ENCODE measurements at regions not wholly inside any gene's neighbourhood (a gene's known extent, or its start where the extent isn't known, plus 50 kb on each side); places are given as distances from the start of the nearest gene placed in this dataset.

DNA sequence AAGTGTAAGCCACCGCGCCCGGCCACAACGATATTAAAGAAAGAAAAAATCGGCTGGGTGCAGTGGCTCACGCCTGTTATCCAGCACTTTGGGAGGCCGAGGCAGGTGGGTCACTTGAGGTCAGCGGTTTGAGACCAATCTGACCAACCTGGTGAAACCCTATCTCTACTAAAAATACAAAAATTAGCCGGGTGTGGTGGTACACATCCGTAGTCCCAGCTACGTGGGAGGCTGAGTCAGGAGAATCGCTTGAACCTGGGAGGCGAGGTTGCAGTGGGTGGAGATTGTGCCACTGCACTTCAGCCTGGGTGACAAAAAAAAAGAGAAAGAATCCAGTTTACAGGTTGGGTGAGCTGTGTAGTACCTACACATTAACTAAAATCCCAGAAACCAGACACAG is 99.9 kb upstream of the CACNA1A start:
- no peak for DNase-seq (ENCODE audit: low spot score)

DNA sequence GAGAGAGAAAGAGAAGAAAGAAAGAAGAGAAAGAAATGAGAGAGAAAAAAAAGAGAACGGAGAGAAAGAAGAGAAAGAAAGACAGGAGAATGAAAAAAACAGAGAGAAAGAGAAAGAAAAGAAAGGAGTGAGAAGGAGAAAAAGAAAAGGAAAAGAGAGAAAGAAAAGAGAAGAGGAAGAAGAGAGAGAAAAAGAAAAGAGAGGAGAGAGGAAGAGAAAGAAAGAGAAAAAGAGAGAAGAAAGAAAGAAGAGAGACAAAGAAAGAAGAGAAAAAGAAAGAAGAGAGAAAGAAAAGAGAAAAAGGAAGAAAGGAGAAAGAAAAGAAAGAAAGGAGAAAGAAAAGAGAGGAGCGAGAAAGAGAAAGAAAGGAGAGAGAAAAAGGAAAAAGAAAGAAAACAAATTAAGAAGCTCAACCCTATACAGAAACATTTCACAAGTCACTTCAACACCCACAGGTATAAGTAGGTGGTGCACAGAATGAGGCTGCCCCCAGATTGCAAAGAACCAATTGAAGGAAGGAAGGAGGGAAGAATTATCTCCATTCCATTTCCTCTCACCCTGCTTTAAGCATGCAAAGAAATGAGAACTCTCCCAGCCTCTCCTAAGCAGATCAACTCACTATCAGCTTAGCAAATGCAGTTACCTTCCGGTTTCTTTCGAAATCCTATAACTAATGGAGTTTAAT is 98.8 kb upstream of the CACNA1A start:
- no peak for DNase-seq (ENCODE audit: low spot score)

DNA sequence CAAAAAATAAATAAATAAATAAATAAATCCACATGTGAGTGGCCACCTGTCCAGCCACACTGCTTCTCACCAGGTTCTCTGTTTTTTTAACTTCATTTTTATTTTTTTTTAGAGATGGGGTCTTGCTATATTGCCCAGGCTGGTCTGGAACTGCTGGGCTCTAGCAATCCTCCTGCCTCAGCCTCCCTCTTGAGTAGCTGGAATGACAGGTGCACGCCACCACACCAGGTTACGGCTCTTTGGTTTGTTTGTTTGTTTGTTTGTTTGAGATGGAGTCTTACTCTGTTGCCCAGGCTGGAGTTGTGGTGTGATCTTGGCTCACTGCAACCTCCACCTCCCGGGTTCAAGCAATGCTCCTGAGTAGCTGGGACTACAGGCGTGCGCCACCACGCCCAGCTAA is 94.5 kb upstream of the CACNA1A start:
- no peak for DNase-seq (ENCODE audit: low spot score)

DNA sequence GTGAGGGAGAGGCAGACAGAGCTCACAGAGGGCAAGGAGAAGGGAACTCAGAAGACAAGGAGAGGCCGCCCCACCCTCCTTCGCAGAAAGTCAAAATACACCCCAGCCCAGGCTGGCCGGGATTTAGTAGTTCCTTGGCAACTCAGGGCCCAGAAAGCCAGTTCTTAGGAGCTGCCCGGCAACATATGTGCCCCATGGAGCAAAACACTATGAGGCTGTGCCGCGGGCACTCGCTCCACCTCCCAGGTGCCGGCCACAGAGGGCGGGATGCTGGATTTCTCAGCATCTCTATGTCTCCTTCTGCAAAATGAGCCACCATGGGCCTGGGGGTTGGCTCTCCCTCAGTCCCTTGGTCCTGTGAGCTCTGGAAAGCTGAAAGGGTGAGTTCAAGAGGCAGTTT is 93.8 kb upstream of the CACNA1A start:
- no peak for DNase-seq (ENCODE audit: low spot score)

DNA sequence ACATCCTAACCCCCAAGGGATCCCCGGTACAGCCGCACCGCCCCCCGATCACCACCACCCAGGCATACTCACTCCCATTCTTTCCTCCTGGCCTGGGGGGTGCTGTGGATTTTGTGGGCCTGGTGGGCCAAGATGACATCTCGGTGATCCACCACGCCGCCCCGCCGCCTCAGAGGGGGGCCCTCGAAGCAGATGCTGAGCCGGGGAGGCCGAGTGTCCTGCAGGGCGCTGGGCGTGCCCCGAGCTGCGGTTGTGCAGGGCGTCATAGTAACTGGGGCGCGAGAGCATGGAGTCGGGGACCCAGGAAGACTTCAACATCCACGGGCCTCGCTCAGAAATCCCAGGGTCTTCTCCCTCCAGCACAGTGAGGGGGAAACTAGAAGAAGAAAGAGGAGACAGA is 93.4 kb upstream of the CACNA1A start:
- no peak for DNase-seq (ENCODE audit: low spot score)

DNA sequence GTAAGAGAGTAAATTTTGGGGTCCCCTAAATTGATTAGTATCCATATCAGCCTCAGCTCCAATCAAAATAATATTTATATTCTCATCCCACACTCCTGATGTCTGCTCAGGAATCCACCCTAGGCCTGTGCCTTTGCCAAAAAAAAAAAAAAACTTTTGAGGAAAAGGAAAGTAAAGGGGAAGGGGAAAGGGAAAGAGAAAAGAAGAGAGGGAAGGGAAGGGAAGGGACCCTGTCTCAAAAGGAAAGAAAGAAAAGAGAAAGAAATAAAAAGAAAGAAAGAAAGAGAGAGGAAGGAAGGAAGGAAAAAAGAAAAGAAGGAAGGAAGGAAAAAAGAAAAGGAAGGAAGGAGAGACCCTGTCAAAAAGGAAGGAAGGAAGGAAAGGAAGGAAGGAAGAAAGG is 91.8 kb upstream of the CACNA1A start:
- no peak for DNase-seq (ENCODE audit: low spot score)

DNA sequence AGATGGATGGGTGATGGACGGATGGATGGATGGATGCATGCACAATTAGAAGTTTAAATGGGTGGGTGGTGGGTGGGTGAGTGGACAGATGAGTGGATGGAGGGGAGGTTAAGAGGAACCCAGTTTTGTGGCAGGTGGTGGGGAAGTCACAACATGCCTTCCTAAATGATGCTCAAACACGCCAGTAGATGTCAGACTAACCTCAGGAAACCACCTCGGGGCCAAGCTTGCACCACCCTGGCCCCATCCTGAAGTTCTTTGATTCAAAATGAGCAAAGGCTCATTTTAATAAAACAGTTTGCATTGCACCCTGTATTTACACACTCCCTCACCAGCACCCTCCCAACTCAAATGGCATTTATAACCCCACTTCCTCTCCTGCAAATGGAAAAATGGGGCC is 91.4 kb upstream of the CACNA1A start:
- DNase-seq (ENCODE audit: low spot score): peak; percentile 62

DNA sequence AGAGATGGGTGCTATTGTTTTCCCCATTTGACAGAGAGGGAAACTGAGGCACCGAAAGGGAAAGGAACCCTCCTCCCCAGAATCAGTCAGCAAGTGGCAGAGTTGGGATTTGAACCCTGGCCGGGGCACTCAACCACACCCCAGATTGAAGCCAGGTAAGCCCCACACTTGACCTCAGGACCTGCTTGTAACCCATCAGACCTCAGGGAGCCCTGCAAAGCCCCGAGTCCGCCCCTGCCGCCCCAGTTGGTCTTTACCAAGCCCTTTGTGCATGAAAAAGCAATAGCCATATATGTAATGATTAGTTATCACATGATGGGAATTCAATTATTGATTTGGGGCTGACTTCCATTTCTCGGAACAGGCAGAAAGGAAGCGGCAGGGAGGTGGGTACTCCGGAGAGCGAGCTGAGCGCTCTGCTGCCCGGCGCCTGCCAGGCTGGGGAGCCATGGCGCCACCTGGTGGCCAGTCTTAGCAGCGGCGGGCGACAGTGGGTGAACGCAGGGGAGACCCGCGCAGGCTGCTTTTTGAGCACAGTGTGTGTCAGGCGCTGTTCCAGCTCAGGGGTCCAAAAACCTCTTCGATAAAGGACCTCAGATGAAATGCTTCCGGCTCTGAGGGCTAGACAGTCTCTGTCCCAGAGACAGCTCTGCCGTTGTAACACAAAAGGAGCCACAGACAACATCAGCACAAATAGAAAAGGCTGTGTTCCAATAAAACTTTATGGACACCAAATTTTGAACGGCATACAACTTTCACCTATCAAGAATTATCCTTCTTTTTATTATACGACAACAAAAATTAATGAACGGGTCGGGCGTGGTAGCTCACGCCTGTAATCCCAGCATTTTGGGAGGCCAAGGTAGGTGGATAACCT is 82.9 kb upstream of the CACNA1A start:
- peak; percentile 43 for DNase-seq (ENCODE audit: low spot score)

DNA sequence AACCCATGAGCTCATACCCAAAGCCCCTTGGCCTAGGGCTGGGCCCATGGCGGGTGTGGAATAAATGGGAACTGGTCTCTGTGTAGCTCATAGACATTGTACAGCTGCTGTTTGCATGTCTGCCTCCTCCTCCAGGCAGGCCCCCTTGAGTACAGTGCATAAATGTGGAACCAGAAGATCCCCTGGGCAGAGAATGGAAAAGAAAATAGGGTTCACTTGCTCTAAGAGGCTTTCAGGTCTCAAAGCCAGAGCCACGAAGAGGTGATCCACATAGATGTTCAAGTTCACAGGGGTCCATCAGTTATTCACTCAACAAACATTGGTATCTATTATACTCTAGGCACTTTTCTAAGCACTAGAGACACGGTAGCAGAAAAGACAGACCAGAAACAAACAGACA is 79.2 kb upstream of the CACNA1A start:
- DNase-seq (ENCODE audit: low spot score): no peak

DNA sequence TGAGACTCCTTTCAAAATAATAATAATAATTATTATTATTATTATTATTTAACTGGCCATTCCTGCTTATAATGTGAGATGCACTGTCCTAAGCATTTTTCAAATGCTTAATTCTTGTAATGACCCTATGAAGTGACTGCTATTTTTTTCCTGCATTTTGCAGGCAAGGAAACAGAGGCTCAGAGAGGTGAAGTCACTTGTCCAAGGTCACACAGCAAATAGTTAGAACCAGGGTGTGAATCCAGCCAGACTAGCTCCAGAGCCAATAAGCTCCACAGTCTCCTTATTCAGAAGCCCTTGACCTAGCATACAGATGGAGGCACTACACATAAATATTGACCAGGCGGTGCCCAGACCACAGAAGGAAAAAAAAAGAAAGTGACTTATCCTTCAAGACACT is 77.5 kb upstream of the CACNA1A start:
- no peak for DNase-seq (ENCODE audit: low spot score)

DNA sequence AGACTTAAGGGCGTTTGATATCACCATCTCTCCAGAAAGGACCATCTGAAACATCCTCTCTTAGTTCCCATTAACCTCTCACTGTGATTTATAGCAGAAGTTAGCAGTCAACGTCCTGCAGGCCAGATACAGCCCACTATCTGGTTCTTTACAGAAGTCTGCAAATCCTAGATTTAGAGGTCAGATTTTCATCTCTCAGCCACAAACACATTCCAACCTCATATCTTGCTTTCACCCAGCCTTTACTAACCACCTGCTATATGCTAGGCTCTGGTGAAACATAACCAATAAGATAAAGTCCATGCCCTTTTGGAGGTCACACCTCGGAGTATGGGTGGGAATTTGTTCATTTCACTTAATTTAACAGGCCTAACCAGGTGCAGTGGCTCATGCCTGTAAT is 76.8 kb upstream of the CACNA1A start:
- DNase-seq (ENCODE audit: low spot score): peak; percentile 22

DNA sequence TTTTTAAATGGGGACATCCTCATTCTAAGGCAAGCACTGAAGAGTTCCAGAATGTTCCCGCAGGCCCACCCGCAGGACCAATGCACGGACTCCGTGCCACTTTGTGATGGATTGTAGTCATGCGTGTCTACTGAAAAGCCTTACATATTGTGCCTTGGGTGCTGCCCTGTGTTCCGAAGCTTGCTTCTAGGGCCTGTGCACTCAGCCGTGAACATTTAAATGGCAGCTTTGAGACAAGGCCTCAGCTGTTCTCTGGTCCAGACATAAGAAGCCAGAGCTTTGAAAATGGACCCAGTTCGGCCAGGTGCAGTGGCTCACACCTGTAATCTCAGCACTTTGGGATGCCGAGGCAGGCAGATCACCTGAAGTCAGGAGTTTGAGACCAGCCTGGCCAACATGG is 75.3 kb upstream of the CACNA1A start:
- no peak for DNase-seq (ENCODE audit: low spot score)

DNA sequence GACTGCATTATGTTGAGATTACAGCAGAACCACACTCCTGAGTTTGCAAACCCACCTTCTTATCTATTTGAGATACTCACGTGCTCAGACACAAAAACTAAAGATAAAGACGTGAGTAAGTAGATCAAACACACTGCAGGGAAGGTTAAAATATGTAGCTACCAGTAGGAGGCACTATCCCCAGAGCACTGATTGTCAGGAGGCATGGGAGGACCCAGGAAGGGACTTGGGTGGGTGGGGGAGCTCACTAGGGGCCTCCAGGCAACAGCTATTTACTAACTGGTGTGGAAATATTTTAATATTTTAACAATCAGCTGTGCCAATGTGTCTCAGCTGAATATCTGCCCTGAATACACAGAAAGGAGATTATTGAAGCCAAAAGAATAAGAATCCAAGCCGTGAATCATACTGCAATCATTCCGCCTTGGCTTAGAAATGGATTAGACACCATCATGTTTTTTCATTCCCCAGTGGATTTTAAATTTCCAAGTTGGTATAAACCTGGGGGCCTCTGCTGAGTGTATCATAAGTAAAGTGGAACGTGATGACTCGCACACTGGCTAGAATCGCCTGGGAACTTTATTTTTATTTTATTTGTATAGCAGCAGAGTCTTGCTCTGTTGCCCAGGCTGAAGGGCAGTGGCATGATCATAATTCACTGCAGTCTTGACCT is 73.2 kb upstream of the CACNA1A start:
- peak; percentile 20 for DNase-seq (ENCODE audit: low spot score)

DNA sequence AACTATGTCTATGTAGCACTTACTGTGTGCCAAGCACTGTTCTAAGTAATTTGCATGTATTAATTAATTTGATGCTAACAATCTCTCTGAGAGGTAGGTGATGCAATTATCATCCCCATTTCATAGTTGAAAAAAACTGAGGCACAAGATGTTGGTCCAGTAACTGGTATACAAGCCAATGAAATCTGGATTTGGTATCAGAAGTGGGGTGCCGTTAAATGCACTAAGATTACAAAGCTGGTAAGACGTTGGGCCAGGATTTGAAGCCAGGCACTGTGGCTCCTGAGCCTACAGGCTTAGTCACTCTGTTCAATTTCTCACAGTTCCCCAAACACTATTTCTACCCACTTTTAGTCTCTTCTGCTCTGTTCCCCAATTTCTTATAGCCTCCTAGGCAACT is 70.4 kb upstream of the CACNA1A start:
- DNase-seq (ENCODE audit: low spot score): no peak

DNA sequence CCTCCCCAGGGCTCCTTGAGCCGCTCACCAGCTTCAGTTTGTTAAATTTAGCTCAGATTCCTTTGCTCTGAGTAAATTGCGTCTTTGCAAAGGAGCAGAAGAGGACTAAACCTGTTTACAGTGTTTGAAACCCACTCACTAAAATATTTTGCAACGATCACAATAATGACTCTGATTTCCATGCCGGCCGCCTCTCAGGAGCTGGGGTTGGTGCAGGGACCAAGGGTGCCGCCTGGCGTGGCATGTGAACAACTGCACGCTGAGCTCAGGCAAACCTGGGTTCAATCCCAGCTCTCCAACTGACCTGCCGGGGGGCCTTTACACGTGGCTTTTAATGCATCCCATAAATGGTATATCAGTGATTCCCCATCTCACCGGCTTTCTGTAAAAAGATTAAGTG is 68.7 kb upstream of the CACNA1A start:
- DNase-seq (ENCODE audit: low spot score): no peak

DNA sequence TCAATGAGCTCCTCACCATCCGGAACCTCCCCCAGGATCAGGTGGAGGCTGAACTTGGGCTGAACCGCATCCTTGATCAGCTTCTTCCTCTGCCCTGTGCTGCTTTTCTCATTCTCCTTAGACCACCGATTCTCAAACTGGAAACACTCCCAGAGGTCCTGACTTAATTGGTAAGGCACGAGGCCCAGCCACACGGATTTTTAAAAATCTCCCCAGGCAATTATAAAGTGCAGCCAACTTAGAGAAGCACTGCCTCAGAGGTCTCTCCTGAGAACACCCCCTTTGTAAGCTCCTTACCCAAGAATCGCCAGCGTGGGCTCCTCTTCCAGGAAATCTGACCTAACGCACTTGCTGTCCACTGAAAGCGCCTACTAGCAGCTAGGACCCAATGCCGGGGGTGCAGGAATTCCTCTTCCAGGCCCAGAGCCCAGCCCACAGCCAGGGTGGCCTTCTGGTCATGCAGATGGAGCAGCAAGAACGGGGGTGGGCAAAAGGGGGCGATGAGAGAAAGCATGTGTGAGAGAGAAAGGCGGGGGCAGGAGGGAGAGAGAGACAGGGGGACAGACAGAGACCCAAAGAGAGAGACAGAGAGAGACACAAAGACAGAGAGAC is 66.9 kb upstream of the CACNA1A start:
- no peak for DNase-seq (ENCODE audit: low spot score)

DNA sequence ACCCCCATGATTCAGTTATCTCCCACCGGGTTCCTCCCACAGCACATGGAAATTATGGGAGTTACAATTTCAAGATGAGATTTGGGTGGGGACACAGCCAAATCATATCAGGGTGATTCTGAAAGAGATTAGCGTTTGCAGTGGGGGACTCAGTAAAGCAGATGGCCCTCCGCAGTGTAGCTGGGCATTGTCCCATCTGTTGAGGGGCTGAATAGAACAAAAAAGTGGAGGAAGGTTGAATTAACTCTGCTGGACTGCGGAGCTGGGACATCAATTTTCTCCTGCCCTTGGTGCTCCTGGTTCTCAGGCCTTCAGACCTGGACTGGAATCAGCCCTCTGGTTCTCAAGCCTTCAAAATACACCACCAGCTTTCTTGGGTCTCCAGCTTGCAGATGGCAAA is 55.2 kb upstream of the CACNA1A start:
- no peak for DNase-seq (ENCODE audit: low spot score)

DNA sequence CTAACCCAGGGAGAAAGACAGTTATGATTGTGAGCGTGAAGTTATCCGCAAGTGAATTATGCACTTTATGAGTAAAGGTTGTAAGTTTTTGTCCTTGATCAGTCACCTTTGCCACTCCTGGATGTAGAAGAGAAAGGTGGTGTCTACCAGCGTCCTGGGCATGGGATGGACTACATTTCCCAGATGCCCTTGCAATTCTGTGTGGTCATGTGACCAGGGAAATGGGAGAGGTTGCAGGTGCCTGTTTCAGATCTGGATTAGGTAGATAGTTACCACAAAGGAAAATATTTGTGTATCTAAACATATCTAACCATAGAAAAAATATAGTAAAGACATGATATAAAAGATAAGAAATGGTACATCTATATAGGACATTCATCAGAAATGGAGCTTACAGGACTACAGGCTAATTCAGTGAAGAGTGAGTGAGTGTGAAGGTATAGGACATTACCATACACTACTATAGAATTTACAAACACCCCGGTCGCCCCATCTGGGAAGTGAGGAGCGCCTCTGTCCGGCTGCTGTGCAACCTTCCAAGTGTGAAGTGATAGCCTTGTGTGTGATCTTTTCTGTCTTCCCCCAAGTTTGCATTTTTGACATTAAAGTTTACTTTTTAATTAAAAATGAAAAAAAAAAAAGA is 51.6 kb upstream of the CACNA1A start:
- DNase-seq (ENCODE audit: low spot score): no peak

DNA sequence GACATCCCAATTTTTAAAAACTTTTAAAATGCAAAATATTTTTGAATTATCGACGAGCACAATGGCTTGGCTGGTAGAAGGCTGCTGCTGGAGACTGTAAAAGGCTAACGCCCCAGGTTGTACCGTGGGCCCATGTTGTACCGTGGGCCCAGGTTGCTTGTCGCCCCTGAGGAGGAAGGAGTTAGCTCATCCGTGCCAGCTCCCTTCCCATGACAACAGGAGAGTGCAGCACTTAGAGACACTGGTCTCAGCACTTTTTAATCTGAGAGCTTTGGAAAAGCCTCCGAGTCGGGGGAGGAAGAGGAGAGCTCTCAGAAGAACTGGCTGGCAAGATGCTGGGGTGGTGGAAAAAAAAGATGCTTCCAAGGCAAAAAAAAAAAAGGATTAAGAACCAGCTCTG is 50.3 kb upstream of the CACNA1A start:
- no peak for DNase-seq (ENCODE audit: low spot score)
